H1 (cell line): ENCODE measurements at regions not wholly inside any gene's neighbourhood (a gene's known extent, or its start where the extent isn't known, plus 50 kb on each side); places are given as distances from the start of the nearest gene placed in this dataset.

Experiments
- CTCF ChIA-PET: fragments of 300-600 bp; sonication (Branson Sonifier 250); formaldehyde crosslinking; loops from one replicate; lab custom pipeline; 2021; ENCODE audit not compliant: partially characterized antibody; lab: Charles Lee
- POLR2A ChIA-PET: fragments of 300-600 bp; sonication (Branson Sonifier 250); formaldehyde crosslinking; loops from one replicate; lab custom pipeline; 2021; ENCODE audit warnings: inconsistent platforms; ENCODE audit not compliant: partially characterized antibody; lab: Charles Lee
- DNase-seq, 2 experiments: peaks; one replicate each; pipeline versions ENCODE4 v3.0.0 to v3.0.0-alpha.2; 2010 to 2022; ENCODE audit warnings: low spot score in 2 of 2, low read depth in 1 of 2, mixed read lengths in 1 of 2
- FAIRE-seq: peaks from 2 replicates; lab custom pipeline; 2011; peaks lifted over from hg19 to GRCh38; lab: Jason Lieb, UNC
- H2AFZ ChIP-seq: 2 replicates; pipeline ENCODE4 v1.8.1; 2012; ENCODE audit warnings: low read length, inconsistent platforms
- H2AK5ac ChIP-seq: 2 replicates; pipeline ENCODE4 v1.6.1; 2013; ENCODE audit warnings: low read depth, low read length
- H2BK120ac ChIP-seq: replicated peaks from 2 replicates; pipeline ENCODE3; 2013; ENCODE audit warnings: low read depth, low read length, inconsistent platforms
- H2BK12ac ChIP-seq: 2 replicates; pipeline ENCODE4 v1.6.1; 2013; ENCODE audit warnings: low read depth, low read length
- H2BK15ac ChIP-seq: 2 replicates; pipeline ENCODE4 v1.6.1; 2013; ENCODE audit warnings: low read length
- H2BK20ac ChIP-seq: 2 replicates; pipeline ENCODE4 v1.6.1; 2013; ENCODE audit warnings: low read length
- H2BK5ac ChIP-seq: 2 replicates; pipeline ENCODE4 v1.6.1; 2013; ENCODE audit warnings: low read depth, low read length
- H3K14ac ChIP-seq: 2 replicates; pipeline ENCODE4 v1.6.1; 2013; ENCODE audit warnings: inconsistent platforms; ENCODE audit not compliant: insufficient read length
- H3K18ac ChIP-seq: 2 replicates; pipeline ENCODE4 v1.6.1; 2013; ENCODE audit warnings: low read length; ENCODE audit errors: extremely low read depth
- H3K23ac ChIP-seq: 2 replicates; pipeline ENCODE4 v1.6.1; 2013; ENCODE audit warnings: inconsistent platforms; ENCODE audit not compliant: insufficient read length
- H3K23me2 ChIP-seq: 2 replicates; pipeline ENCODE4 v1.6.1; 2013; ENCODE audit warnings: low read depth, low read length
- H3K27ac ChIP-seq: 2 replicates; pipeline ENCODE4 v1.6.1; 2011; ENCODE audit warnings: low read depth, low read length, inconsistent platforms
- H3K27me3 ChIP-seq, 4 experiments: replicated peaks in 1 of 4; 1 replicate in 1 of 4; 2 replicates in 3 of 4; pipeline versions ENCODE4 v1.6.1 to v1.8.1; 2011 to 2013; ENCODE audit warnings: low read length in 3 of 4, mild to moderate bottlenecking in 3 of 4, inconsistent platforms in 2 of 4, mixed read lengths in 2 of 4, moderate library complexity in 1 of 4; ENCODE audit not compliant: control insufficient read depth in 3 of 4, insufficient read depth in 3 of 4; ENCODE audit errors: extremely low read depth in 1 of 4
- H3K36me3 ChIP-seq, 4 experiments: 2 replicates each; pipeline versions ENCODE4 v1.6.1 to v1.8.1; 2011 to 2013; ENCODE audit warnings: mild to moderate bottlenecking in 4 of 4, low read length in 3 of 4, moderate library complexity in 2 of 4, control low read depth in 1 of 4, inconsistent platforms in 1 of 4; ENCODE audit not compliant: insufficient read depth in 4 of 4, control insufficient read depth in 2 of 4
- H3K4ac ChIP-seq: replicated peaks from 2 replicates; pipeline ENCODE3; 2013; ENCODE audit warnings: low read length, low read depth, mixed read lengths, inconsistent platforms; ENCODE audit not compliant: insufficient read length
- H3K4me1 ChIP-seq, 4 experiments: replicated peaks in 1 of 4; 1 replicate in 1 of 4; 2 replicates in 3 of 4; pipeline versions ENCODE4 v1.6.1 to v1.8.1; 2011 to 2013; ENCODE audit warnings: low read length in 3 of 4, inconsistent platforms in 2 of 4, mixed read lengths in 1 of 4; ENCODE audit not compliant: insufficient read depth in 4 of 4, control insufficient read depth in 3 of 4
- H3K4me2 ChIP-seq, 2 experiments: 2 replicates each; pipeline versions ENCODE4 v1.6.1 to v1.8.1; 2011 to 2013; ENCODE audit warnings: low read depth in 2 of 2, low read length in 2 of 2, control low read depth in 1 of 2, inconsistent platforms in 1 of 2, mild to moderate bottlenecking in 1 of 2; ENCODE audit not compliant: insufficient read depth in 1 of 2
- H3K4me3 ChIP-seq, 4 experiments: fragments of 200-600, 300-600 bp in 1 of 4; sonication (generic), shearing (Covaris generic), sonication (Bioruptor Twin) in 1 of 4; 2 replicates each; pipeline versions ENCODE4 v1.5.1 to v1.8.1; 2011 to 2016; ENCODE audit warnings: low read length in 4 of 4, low read depth in 3 of 4, control low read depth in 2 of 4, inconsistent platforms in 2 of 4, mild to moderate bottlenecking in 2 of 4, mixed read lengths in 1 of 4, moderate library complexity in 1 of 4; ENCODE audit not compliant: insufficient read depth in 2 of 4; ENCODE audit errors: extremely low read depth in 1 of 4
- H3K56ac ChIP-seq: replicated peaks from 2 replicates; pipeline ENCODE3; 2013; ENCODE audit warnings: low read depth, mild to moderate bottlenecking, mixed read lengths, low read length, inconsistent platforms; ENCODE audit not compliant: insufficient read length
- H3K79me1 ChIP-seq: 2 replicates; pipeline ENCODE4 v1.6.1; 2013; ENCODE audit warnings: low read depth, low read length, control low read depth
- H3K79me2 ChIP-seq, 2 experiments: 2 replicates each; pipeline versions ENCODE4 v1.6.1 to v1.8.1; 2012 to 2013; ENCODE audit warnings: low read length in 2 of 2, mild to moderate bottlenecking in 2 of 2, inconsistent platforms in 1 of 2; ENCODE audit not compliant: insufficient read depth in 2 of 2, control insufficient read depth in 1 of 2
- H3K9ac ChIP-seq, 4 experiments: replicated peaks in 1 of 4; 1 replicate in 1 of 4; 2 replicates in 3 of 4; pipeline versions ENCODE4 v1.6.1 to v1.8.1; 2011 to 2013; ENCODE audit warnings: low read depth in 3 of 4, low read length in 3 of 4, control low read depth in 2 of 4, mild to moderate bottlenecking in 2 of 4, moderate library complexity in 2 of 4, inconsistent platforms in 1 of 4; ENCODE audit errors: extremely low read depth in 1 of 4
- H3K9me3 ChIP-seq, 2 experiments: 2 replicates each; pipeline versions ENCODE4 v1.6.1 to v1.8.1; 2012 to 2013; ENCODE audit warnings: mild to moderate bottlenecking in 2 of 2, moderate library complexity in 2 of 2, control low read depth in 1 of 2, inconsistent platforms in 1 of 2, low read depth in 1 of 2, low read length in 1 of 2, mixed read lengths in 1 of 2; ENCODE audit not compliant: insufficient read depth in 2 of 2
- H4K20me1 ChIP-seq, 2 experiments: replicated peaks in 1 of 2; 2 replicates each; pipeline versions ENCODE3 to v1.8.1; 2011 to 2013; ENCODE audit warnings: inconsistent platforms in 2 of 2, low read length in 2 of 2, mild to moderate bottlenecking in 1 of 2; ENCODE audit not compliant: insufficient read depth in 2 of 2, control insufficient read depth in 1 of 2
- H4K5ac ChIP-seq: 2 replicates; pipeline ENCODE4 v1.6.1; 2013; ENCODE audit warnings: low read length, low read depth, mixed read lengths, inconsistent platforms; ENCODE audit not compliant: insufficient read length
- H4K8ac ChIP-seq: 2 replicates; pipeline ENCODE4 v1.8.0; 2013; ENCODE audit warnings: mild to moderate bottlenecking, moderate library complexity, low read length, inconsistent platforms; ENCODE audit not compliant: insufficient read depth; ENCODE audit errors: extremely low read depth
- H4K91ac ChIP-seq: replicated peaks from 2 replicates; pipeline ENCODE3; 2013; ENCODE audit warnings: low read length, mixed read lengths, inconsistent platforms; ENCODE audit not compliant: insufficient read length
- BACH1 ChIP-seq: IDR thresholded peaks from 2 replicates; pipeline ENCODE4 v1.6.1; 2012; ENCODE audit warnings: low read length, improper control_type of control experiment
- CBX5 ChIP-seq: fragments of 300-800, 300-1000 bp; sonication (generic); IDR thresholded peaks from 2 replicates; pipeline ENCODE4 v1.7.1; 2016; ENCODE audit warnings: antibody characterized with exemption, low read length, low read depth
- CEBPB ChIP-seq: IDR thresholded peaks from 2 replicates; pipeline ENCODE4 v1.6.1; 2012; ENCODE audit warnings: low read depth, low read length
- CHD1 ChIP-seq: IDR thresholded peaks from 2 replicates; pipeline ENCODE4 v1.6.1; 2012; ENCODE audit warnings: low read depth, low read length, improper control_type of control experiment
- CREB1 ChIP-seq: IDR thresholded peaks from 2 replicates; pipeline ENCODE4 v1.6.1; 2012; ENCODE audit warnings: inconsistent platforms
- EGR1 ChIP-seq: IDR thresholded peaks from 2 replicates; pipeline ENCODE4 v1.6.1; 2011; ENCODE audit warnings: low read depth, low read length, borderline replicate concordance
- EP300 ChIP-seq, 2 experiments: IDR thresholded peaks; 1 replicate in 1 of 2; 2 replicates in 1 of 2; pipeline ENCODE4 v1.6.1; 2011 to 2012; ENCODE audit warnings: low read depth in 2 of 2, low read length in 2 of 2, mild to moderate bottlenecking in 2 of 2, borderline replicate concordance in 1 of 2, inconsistent platforms in 1 of 2, moderate library complexity in 1 of 2
- GTF2F1 ChIP-seq: IDR thresholded peaks from 2 replicates; pipeline ENCODE4 v1.6.1; 2012; ENCODE audit warnings: low read depth, low read length, improper control_type of control experiment, borderline replicate concordance
- KDM5A ChIP-seq: fragments of 200-600 bp; IDR thresholded peaks from 2 replicates; pipeline ENCODE4 v1.7.1; 2012; ENCODE audit warnings: mild to moderate bottlenecking, low read length, inconsistent platforms, mixed read lengths
- RNF2 ChIP-seq: fragments of 200-900, 300-1000 bp; sonication (generic); IDR thresholded peaks from 2 replicates; pipeline ENCODE4 v1.7.1; 2016; ENCODE audit warnings: borderline replicate concordance, low read depth, mild to moderate bottlenecking, antibody characterized with exemption, low read length; ENCODE audit not compliant: poor library complexity, severe bottlenecking; ENCODE audit errors: missing control alignments
- RXRA ChIP-seq: IDR thresholded peaks from 2 replicates; pipeline ENCODE4 v1.6.1; 2011; ENCODE audit warnings: low read depth, mild to moderate bottlenecking, low read length, moderate library complexity; ENCODE audit not compliant: insufficient read depth
- SIRT6 ChIP-seq: IDR thresholded peaks from one replicate; pipeline ENCODE4 v1.7.1; 2012; ENCODE audit warnings: low read length, inconsistent platforms
- SUZ12 ChIP-seq: fragments of 200-600 bp; sonication (generic); IDR thresholded peaks from 2 replicates; pipeline ENCODE4 v1.6.1; 2012; ENCODE audit warnings: mild to moderate bottlenecking, inconsistent platforms, low read length, moderate library complexity, mixed read lengths
- TAF7 ChIP-seq: optimal IDR thresholded peaks from 2 replicates; pipeline ENCODE3; 2011; ENCODE audit warnings: low read depth, mild to moderate bottlenecking, inconsistent platforms, low read length, moderate library complexity, borderline replicate concordance
- TBP ChIP-seq: IDR thresholded peaks from 2 replicates; pipeline ENCODE4 v1.6.1; 2011; ENCODE audit warnings: low read depth, low read length, improper control_type of control experiment
- TEAD4 ChIP-seq: IDR thresholded peaks from 2 replicates; pipeline ENCODE4 v1.6.1; 2012; ENCODE audit warnings: low read depth, low read length, inconsistent platforms, mixed read lengths
- TF ChIP-seq, protein P1 (sequence below): IDR thresholded peaks from 2 replicates; pipeline ENCODE4 v1.6.1; 2012; ENCODE audit warnings: inconsistent platforms

DNA sequence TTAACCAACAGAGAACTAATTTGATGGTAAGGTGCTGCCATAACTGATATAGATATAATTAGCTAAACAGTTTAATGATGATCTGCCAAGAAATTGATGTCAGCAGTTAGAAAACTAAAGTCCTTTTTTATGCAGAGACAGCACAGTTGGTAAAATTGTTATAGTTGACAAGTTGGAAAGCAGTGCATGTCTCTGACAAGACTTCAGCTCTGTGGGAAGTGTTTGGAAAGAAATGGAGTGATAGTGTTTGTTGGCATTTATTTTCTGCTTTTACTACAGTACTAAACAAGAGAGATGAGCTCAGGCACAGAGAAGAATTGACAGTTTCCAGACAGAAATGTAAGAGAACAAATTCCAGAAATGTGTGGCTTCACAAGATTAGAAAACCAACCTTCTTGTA is 523.5 kb upstream of the BCHE start:
- H3K79me1 ChIP-seq, result no peaks in the 10 kb centered on the region
- H2BK5ac ChIP-seq, result no peak overlapping the region
- no peak overlapping the region for H2AFZ ChIP-seq
- no peak overlapping the region for H2BK20ac ChIP-seq
- no peak overlapping the region for H3K56ac ChIP-seq
- H3K4me3 ChIP-seq, result no peak overlapping the region
- DNase-seq, result no peak
- H3K4me1 ChIP-seq, result no peaks in the 10 kb centered on the region
- no peak overlapping the region for H3K4ac ChIP-seq
- ChIA-PET POLR2A (no interaction called here), CTCF (interaction anchor here (0.9 to 1.2 kb wide), 2 partner anchors 97 to 348 kb away, joined by 3 read pairs; no protein-coding TSS in a partner anchor)
- no peak overlapping the region for H2BK15ac ChIP-seq
- H4K91ac ChIP-seq, result no peak overlapping the region
- no peak overlapping the region for H2AK5ac ChIP-seq
- no peak overlapping the region for H2BK12ac ChIP-seq
- H3K4me2 ChIP-seq, result no peak overlapping the region
- no peaks in the 10 kb centered on the region for H4K20me1 ChIP-seq
- H3K9me3 ChIP-seq, result no peaks in the 10 kb centered on the region
- no peaks in the 10 kb centered on the region for H3K36me3 ChIP-seq
- no peak for FAIRE-seq
- H3K27me3 ChIP-seq, result no peaks in the 10 kb centered on the region
- no peak overlapping the region for H3K18ac ChIP-seq
- H3K23ac ChIP-seq, result no peak overlapping the region
- H3K79me2 ChIP-seq, result no peaks in the 10 kb centered on the region
- H4K8ac ChIP-seq, result no peak overlapping the region
- H3K23me2 ChIP-seq, result no peaks in the 10 kb centered on the region
- no peak overlapping the region for H3K9ac ChIP-seq
- H2BK120ac ChIP-seq, result no peak overlapping the region
- no peak overlapping the region for H3K27ac ChIP-seq
- H4K5ac ChIP-seq, result no peak overlapping the region
- H3K14ac ChIP-seq, result no peak overlapping the region
- TF ChIP-seq SIRT6 (no peak), RXRA (no peak), TEAD4 (no peak), CHD1 (no peak), CREB1 (no peak), EGR1 (no peak), EP300 (IDR thresholded peaks at IDR 0.05; ENCODE audit: borderline replicate concordance in 1 of 2, low read depth in 2 of 2, low read length in 2 of 2) (no peak), SUZ12 (no peak), TAF7 (no peak), CEBPB (no peak), GTF2F1 (no peak), BACH1 (no peak), CBX5 (no peak), RNF2 (no peak), KDM5A (no peak), TBP (no peak)
- TF ChIP-seq, protein P1, sequence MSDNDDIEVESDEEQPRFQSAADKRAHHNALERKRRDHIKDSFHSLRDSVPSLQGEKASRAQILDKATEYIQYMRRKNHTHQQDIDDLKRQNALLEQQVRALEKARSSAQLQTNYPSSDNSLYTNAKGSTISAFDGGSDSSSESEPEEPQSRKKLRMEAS, result no peak
